ENCODE measurements at regions not wholly inside any gene's neighbourhood (a gene's known extent, or its start where the extent isn't known, plus 50 kb on each side); places are given as distances from the start of the nearest gene placed in this dataset.

- no peak for TF ChIP-seq CTCF (IDR thresholded peaks at IDR 0.05; ENCODE audit: poor library complexity, severe bottlenecking)
- TF ChIP-seq REST (IDR thresholded peaks at IDR 0.05; ENCODE audit: borderline replicate concordance) = no peak
Measured at GRCh38 chr1:199410462-199410861, 617.0 kb upstream of the NR5A2 start.

Measured in neural cell (in vitro differentiated cells).